Ovary (tissue), 7 donors: ENCODE measurements at regions not wholly inside any gene's neighbourhood (a gene's known extent, or its start where the extent isn't known, plus 50 kb on each side); places are given as distances from the start of the nearest gene placed in this dataset.

Experiments
- DNase-seq, 5 donors: peaks; one replicate each; pipeline ENCODE4 v3.0.0-alpha.2; 2019 to 2020
- H3K27ac ChIP-seq, 2 donors: fragments of 200-600 bp; one replicate each; pipeline versions ENCODE4 v1.5.1 to v1.8.0; 2019 to 2022
- H3K27me3 ChIP-seq: fragments of 200-600 bp; one replicate; pipeline ENCODE4 v1.8.0; 2022
- H3K36me3 ChIP-seq: fragments of 200-600 bp; sonication (generic); one replicate; pipeline ENCODE4 v1.5.1; 2019
- H3K4me1 ChIP-seq: one replicate; pipeline ENCODE4 v1.8.1; 2013; ENCODE audit warnings: mild to moderate bottlenecking, moderate library complexity; ENCODE audit not compliant: insufficient read depth
- H3K4me3 ChIP-seq: fragments of 200-600 bp; sonication (generic); one replicate; pipeline ENCODE4 v1.5.1; 2017
- H3K9me3 ChIP-seq, 2 donors: fragments of 200-600 bp in 1 of 2; sonication (generic) in 1 of 2; one replicate each; pipeline versions ENCODE4 v1.5.1 to v1.8.1; 2013 to 2019; ENCODE audit warnings: mild to moderate bottlenecking in 1 of 2, moderate library complexity in 1 of 2
- EP300 ChIP-seq: sonication (generic); formaldehyde crosslinking; IDR thresholded peaks from one replicate; pipeline ENCODE4 v1.6.1; 2017; ENCODE audit warnings: antibody characterized with exemption
- POLR2A ChIP-seq: fragments of 450-650 bp; IDR thresholded peaks from one replicate; pipeline ENCODE4 v1.6.1; 2017; ENCODE audit warnings: antibody characterized with exemption, mild to moderate bottlenecking, moderate library complexity
- WGBS, 3 donors: extraction: QIAGEN DNeasy Blood & Tissue Kit in 1 of 3; methylation state at CpG; one replicate each; pipeline versions ENCODE4 v1.1.5 to v1.1.7; 2013 to 2017; 5-methylcytosine and 5-hydroxymethylcytosine counted together
- intact Hi-C, 4 donors: fragments of 100-400 bp; cut with DNase I; formaldehyde crosslinking; loops; one replicate each; pipeline versions ENCODE4 v1.11.0 to v1.15.1; 2022 to 2023
- TF ChIP-seq, protein P1 (sequence below), 3 donors: fragments of 450-650 bp in 2 of 3; fragments of 200-600 bp in 1 of 3; IDR thresholded peaks; one replicate each; pipeline versions ENCODE4 v1.5.1 to v1.8.0; 2016 to 2022; ENCODE audit warnings: antibody characterized with exemption in 3 of 3, mild to moderate bottlenecking in 1 of 3
- donor health status: DM: no; HTN: no; CAD: no; lungs with moderate emphysema.
- donor health status: DM: no; HTN: no; CAD: no.
- donor health status: Bipolar disorder and iron deficiency.
- donor health status: DM: no; HTN: no; CAD: no.
- donor health status: DM: yes; HTN: yes; CAD: no.

DNA sequence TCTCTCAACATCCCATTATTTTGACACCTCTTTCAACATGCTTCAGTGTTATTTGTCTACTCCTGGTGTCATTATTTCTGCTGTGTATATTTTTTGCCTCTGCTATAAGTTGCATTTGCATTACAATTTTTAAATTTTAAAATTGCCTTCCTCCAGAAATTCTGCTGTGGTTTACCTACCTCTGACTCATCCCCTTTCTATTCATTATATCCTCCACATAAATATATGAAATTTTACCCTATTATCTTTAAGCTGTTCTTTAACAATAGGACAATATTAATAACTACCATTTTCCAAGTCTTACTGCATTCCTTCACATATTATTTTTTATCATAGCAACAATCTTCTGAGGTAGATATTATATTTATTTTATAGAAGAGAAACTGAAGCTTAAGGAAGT is 178.1 kb upstream of the NRIP1 start:
- Histone ChIP-seq H3K27me3 (no peaks in the 10 kb centered on the region), H3K27ac (no peak overlapping the region), H3K36me3 (no peaks in the 10 kb centered on the region), H3K9me3 (no peaks in the 10 kb centered on the region), H3K4me1 (no peaks in the 10 kb centered on the region), H3K4me3 (no peak overlapping the region)
- DNase-seq = no peak
- TF ChIP-seq, protein P1, sequence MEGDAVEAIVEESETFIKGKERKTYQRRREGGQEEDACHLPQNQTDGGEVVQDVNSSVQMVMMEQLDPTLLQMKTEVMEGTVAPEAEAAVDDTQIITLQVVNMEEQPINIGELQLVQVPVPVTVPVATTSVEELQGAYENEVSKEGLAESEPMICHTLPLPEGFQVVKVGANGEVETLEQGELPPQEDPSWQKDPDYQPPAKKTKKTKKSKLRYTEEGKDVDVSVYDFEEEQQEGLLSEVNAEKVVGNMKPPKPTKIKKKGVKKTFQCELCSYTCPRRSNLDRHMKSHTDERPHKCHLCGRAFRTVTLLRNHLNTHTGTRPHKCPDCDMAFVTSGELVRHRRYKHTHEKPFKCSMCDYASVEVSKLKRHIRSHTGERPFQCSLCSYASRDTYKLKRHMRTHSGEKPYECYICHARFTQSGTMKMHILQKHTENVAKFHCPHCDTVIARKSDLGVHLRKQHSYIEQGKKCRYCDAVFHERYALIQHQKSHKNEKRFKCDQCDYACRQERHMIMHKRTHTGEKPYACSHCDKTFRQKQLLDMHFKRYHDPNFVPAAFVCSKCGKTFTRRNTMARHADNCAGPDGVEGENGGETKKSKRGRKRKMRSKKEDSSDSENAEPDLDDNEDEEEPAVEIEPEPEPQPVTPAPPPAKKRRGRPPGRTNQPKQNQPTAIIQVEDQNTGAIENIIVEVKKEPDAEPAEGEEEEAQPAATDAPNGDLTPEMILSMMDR (IDR thresholded peaks at IDR 0.05) = no peak
- no peak for TF ChIP-seq POLR2A
- no peak for TF ChIP-seq EP300
- intact Hi-C loops = no loop called here

DNA sequence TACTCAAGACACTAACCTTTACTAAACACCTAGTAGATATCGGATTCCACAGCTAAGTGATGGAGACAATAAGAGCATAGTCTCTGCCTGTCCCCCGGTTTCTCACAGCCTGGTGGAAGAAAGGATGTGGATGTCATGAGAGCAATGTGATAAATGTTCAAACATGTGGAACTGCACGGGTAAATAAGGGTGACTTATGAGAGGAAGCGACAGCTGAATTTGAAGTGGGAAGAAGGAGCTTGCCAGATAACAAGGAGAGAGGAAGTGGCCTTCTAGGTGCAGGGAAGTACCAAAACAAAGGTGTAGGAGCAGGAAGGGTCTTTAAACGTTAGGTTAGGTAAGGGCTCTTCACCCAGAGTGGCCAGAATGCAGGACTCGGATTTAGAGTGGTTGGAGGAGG is 178.6 kb upstream of the NRIP1 start:
- no peaks in the 10 kb centered on the region for H3K4me1 ChIP-seq
- no peak for TF ChIP-seq EP300
- TF ChIP-seq POLR2A = no peak
- TF ChIP-seq, protein P1 (IDR thresholded peaks at IDR 0.05) = no peak
- 78 to 82% (median 80%) methylated on average over 6 of the region's 6 CpGs for WGBS, 3 donors

DNA sequence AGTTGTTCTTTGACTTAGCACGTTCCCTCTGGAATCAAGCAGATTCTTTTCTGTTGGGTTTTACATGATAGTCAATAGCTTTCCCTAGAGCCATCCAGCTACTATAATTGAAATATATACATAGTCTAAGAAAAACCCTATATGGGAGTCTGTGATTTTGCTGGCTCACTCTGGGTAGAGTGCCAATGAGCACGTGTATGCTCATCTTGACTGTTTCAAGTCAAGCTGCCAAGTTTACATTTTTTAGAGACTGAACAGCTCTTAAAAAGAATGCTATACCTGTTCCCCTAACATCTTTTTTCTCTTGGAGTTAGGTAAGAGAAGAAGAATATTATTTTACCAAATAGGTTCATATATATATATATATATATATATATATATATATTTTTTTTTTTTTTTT is 182.8 kb upstream of the NRIP1 start:
- no peak overlapping the region for H3K4me3 ChIP-seq
- H3K27ac ChIP-seq = no peak overlapping the region
- 57 to 61% (median 59%) methylated on average over 2 of the region's 2 CpGs for WGBS, 3 donors
- no peaks in the 10 kb centered on the region for H3K9me3 ChIP-seq
- no peaks in the 10 kb centered on the region for H3K36me3 ChIP-seq
- no peaks in the 10 kb centered on the region for H3K4me1 ChIP-seq
- DNase-seq = no peak
- TF ChIP-seq, protein P1 (IDR thresholded peaks at IDR 0.05) = no peak
- TF ChIP-seq EP300 (no peak), POLR2A (no peak)
- H3K27me3 ChIP-seq = no peaks in the 10 kb centered on the region
- intact Hi-C loops = no loop called here

More for the DNA sequence above, 178.6 kb upstream of the NRIP1 start:
- Histone ChIP-seq H3K36me3 (no peaks in the 10 kb centered on the region), H3K27ac (no peak overlapping the region), H3K27me3 (no peaks in the 10 kb centered on the region), H3K4me3 (no peak overlapping the region), H3K9me3 (no peaks in the 10 kb centered on the region)
- DNase-seq = no peak
- intact Hi-C loops = no loop called here

DNA sequence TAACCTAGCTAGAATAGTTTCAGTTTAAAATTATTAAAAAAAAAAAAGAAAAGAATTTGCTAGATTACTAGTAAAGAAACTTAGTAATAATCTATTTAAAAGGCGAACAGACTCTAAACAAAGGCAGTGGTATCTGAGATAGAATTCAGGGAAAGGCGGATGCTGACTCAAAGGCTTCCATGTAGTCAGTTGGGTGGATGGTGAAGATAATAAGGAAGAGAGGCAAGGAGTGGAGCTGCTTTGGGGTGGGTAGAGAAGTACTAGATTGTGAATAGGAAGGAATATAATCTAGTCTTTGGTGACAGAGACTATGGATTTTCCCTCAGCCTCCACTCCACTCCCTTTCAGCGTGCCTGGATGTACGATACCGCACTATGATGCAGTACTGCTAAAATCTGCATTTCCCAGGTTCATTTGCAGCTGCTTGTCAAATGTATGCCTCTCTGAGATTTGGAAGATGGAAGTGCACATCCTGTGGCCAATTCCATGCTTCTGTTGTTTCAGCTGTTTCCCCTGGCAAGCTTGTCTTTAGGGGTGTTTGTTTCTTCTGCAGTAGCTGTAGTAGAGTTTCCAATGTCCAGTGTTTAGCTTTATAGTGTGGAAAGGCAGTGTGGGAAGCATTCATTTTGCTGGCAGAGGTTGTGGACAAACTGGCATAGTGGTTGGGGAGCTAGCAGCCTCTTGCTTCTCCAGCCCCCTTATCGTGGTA is 184.6 kb upstream of the NRIP1 start:
- TF ChIP-seq, protein P1 (IDR thresholded peaks at IDR 0.05) = no peak
- TF ChIP-seq POLR2A = no peak
- no peak for TF ChIP-seq EP300
- Histone ChIP-seq H3K27me3 (no peaks in the 10 kb centered on the region), H3K36me3 (no peaks in the 10 kb centered on the region), H3K27ac (no peak overlapping the region), H3K4me3 (no peak overlapping the region), H3K9me3 (no peaks in the 10 kb centered on the region), H3K4me1 (no peaks in the 10 kb centered on the region)
- no peak for DNase-seq
- intact Hi-C loops = no loop called here
- 92 to 93% (median 93%) methylated on average over 6 of the region's 6 CpGs for WGBS, 3 donors
